ENCODE measurements at regions not wholly inside any gene's neighbourhood (a gene's known extent, or its start where the extent isn't known, plus 50 kb on each side); places are given as distances from the start of the nearest gene placed in this dataset.

- no peaks in the 10 kb centered on the region for H3K9me1 ChIP-seq (ENCODE audit: control insufficient read depth, extremely low read depth, insufficient read depth, low read length)
- H4K20me1 ChIP-seq (ENCODE audit: control insufficient read depth, extremely low read depth, insufficient read depth, low read length), result no peaks in the 10 kb centered on the region
- H2AFZ ChIP-seq (ENCODE audit: control insufficient read depth, low read length), result no peak overlapping the region
- FAIRE-seq (no peak), DNase-seq (ENCODE audit: low read depth, low spot score) (no peak)
- no peak for TF ChIP-seq EZH2 (IDR thresholded peaks at IDR 0.05; ENCODE audit: low read length)
- TF ChIP-seq, protein P1, sequence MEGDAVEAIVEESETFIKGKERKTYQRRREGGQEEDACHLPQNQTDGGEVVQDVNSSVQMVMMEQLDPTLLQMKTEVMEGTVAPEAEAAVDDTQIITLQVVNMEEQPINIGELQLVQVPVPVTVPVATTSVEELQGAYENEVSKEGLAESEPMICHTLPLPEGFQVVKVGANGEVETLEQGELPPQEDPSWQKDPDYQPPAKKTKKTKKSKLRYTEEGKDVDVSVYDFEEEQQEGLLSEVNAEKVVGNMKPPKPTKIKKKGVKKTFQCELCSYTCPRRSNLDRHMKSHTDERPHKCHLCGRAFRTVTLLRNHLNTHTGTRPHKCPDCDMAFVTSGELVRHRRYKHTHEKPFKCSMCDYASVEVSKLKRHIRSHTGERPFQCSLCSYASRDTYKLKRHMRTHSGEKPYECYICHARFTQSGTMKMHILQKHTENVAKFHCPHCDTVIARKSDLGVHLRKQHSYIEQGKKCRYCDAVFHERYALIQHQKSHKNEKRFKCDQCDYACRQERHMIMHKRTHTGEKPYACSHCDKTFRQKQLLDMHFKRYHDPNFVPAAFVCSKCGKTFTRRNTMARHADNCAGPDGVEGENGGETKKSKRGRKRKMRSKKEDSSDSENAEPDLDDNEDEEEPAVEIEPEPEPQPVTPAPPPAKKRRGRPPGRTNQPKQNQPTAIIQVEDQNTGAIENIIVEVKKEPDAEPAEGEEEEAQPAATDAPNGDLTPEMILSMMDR (optimal IDR thresholded peaks at IDR 0.05 in 1 of 3, IDR thresholded peaks at IDR 0.05 in 1 of 3, conservative IDR thresholded peaks at IDR 0.05 in 1 of 3; ENCODE audit: extremely low read depth in 1 of 3, insufficient read depth in 2 of 3, low read length in 3 of 3), result no peak
- no peak overlapping the region for H3K9ac ChIP-seq (ENCODE audit: control insufficient read depth, extremely low read depth, insufficient read depth, low read length)
- dilution Hi-C loops (cut with MboI; ENCODE audit: extremely low pct_ligation_motif_present, low sequenced_read_pairs), result no loop called here
- no peaks in the 10 kb centered on the region for H3K27me3 ChIP-seq (ENCODE audit: control insufficient read depth, extremely low read depth, insufficient read depth, low read length)
- no peaks in the 10 kb centered on the region for H3K79me2 ChIP-seq (ENCODE audit: control insufficient read depth, insufficient read depth, low read length)
- H3K4me2 ChIP-seq (ENCODE audit: control insufficient read depth, extremely low read depth, insufficient read depth, low read depth, low read length), result no peak overlapping the region
- H3K9me3 ChIP-seq (ENCODE audit: control insufficient read depth, low read depth, low read length), result no peaks in the 10 kb centered on the region
- no peak overlapping the region for H3K4me3 ChIP-seq (ENCODE audit: control insufficient read depth in 2 of 3, extremely low read depth in 1 of 3, insufficient read depth in 2 of 3, low read depth in 1 of 3, low read length in 3 of 3)
- H3K36me3 ChIP-seq (ENCODE audit: control insufficient read depth in 2 of 2, extremely low read depth in 1 of 2, insufficient read depth in 2 of 2, low read length in 2 of 2), result no peaks in the 10 kb centered on the region
- no peak overlapping the region for H3K27ac ChIP-seq (ENCODE audit: control insufficient read depth, insufficient read depth, low read length)
- peaks cover 11% of the 10 kb centered on the region for H3K4me1 ChIP-seq (ENCODE audit: control insufficient read depth, extremely low read depth, insufficient read depth, low read length)
Measured at GRCh38 chr2:67498931-67499330, 101.8 kb downstream of the ETAA1 start.

GRCh38 chr2:67499989-67500388, 102.9 kb downstream of the ETAA1 start:
- no peak overlapping the region for H3K9ac ChIP-seq (ENCODE audit: control insufficient read depth, extremely low read depth, insufficient read depth, low read length)
- DNase-seq (ENCODE audit: low read depth, low spot score), result no peak
- H3K9me1 ChIP-seq (ENCODE audit: control insufficient read depth, extremely low read depth, insufficient read depth, low read length), result no peaks in the 10 kb centered on the region
- TF ChIP-seq EZH2 (IDR thresholded peaks at IDR 0.05; ENCODE audit: low read length), result no peak
- TF ChIP-seq, protein P1 (optimal IDR thresholded peaks at IDR 0.05 in 1 of 3, IDR thresholded peaks at IDR 0.05 in 1 of 3, conservative IDR thresholded peaks at IDR 0.05 in 1 of 3; ENCODE audit: extremely low read depth in 1 of 3, insufficient read depth in 2 of 3, low read length in 3 of 3), result no peak
- H3K9me3 ChIP-seq (ENCODE audit: control insufficient read depth, low read depth, low read length), result no peaks in the 10 kb centered on the region
- no peak overlapping the region for H3K27ac ChIP-seq (ENCODE audit: control insufficient read depth, insufficient read depth, low read length)
- dilution Hi-C loops (cut with MboI; ENCODE audit: extremely low pct_ligation_motif_present, low sequenced_read_pairs), result no loop called here
- no peaks in the 10 kb centered on the region for H3K36me3 ChIP-seq (ENCODE audit: control insufficient read depth in 2 of 2, extremely low read depth in 1 of 2, insufficient read depth in 2 of 2, low read length in 2 of 2)
- H3K27me3 ChIP-seq (ENCODE audit: control insufficient read depth, extremely low read depth, insufficient read depth, low read length), result no peaks in the 10 kb centered on the region
- H2AFZ ChIP-seq (ENCODE audit: control insufficient read depth, low read length), result no peak overlapping the region
- no peak overlapping the region for H3K4me2 ChIP-seq (ENCODE audit: control insufficient read depth, extremely low read depth, insufficient read depth, low read depth, low read length)
- no peaks in the 10 kb centered on the region for H4K20me1 ChIP-seq (ENCODE audit: control insufficient read depth, extremely low read depth, insufficient read depth, low read length)
- H3K4me3 ChIP-seq (ENCODE audit: control insufficient read depth in 2 of 3, extremely low read depth in 1 of 3, insufficient read depth in 2 of 3, low read depth in 1 of 3, low read length in 3 of 3), result no peak overlapping the region
- H3K4me1 ChIP-seq (ENCODE audit: control insufficient read depth, extremely low read depth, insufficient read depth, low read length), result peaks cover 11% of the 10 kb centered on the region
- H3K79me2 ChIP-seq (ENCODE audit: control insufficient read depth, insufficient read depth, low read length), result no peaks in the 10 kb centered on the region
- no peak for FAIRE-seq
